Gastroesophageal sphincter (tissue), 3 donors: ENCODE measurements at regions not wholly inside any gene's neighbourhood (a gene's known extent, or its start where the extent isn't known, plus 50 kb on each side); places are given as distances from the start of the nearest gene placed in this dataset.

Experiments used
- CTCF ChIP-seq, 4 experiments: fragments of 200-600 bp in 2 of 4; fragments of 450-650 bp in 2 of 4; sonication (generic) in 1 of 4; IDR thresholded peaks; one replicate each; pipeline ENCODE4 v1.5.1; 2017 to 2019; ENCODE audit warnings: antibody characterized with exemption in 4 of 4, mild to moderate bottlenecking in 2 of 4, moderate library complexity in 2 of 4
- POLR2A ChIP-seq, 2 donors: fragments of 450-650 bp; IDR thresholded peaks; one replicate each; pipeline ENCODE4 v1.6.1; 2017; ENCODE audit warnings: antibody characterized with exemption in 2 of 2, mild to moderate bottlenecking in 2 of 2, moderate library complexity in 1 of 2
- POLR2AphosphoS5 ChIP-seq: sonication (generic); formaldehyde crosslinking; IDR thresholded peaks from one replicate; pipeline ENCODE4 v1.6.1; 2017; ENCODE audit warnings: antibody characterized with exemption

- TF ChIP-seq CTCF (IDR thresholded peaks at IDR 0.05) (no peak), POLR2A (IDR thresholded peaks at IDR 0.05) (no peak), POLR2AphosphoS5 (no peak)
These were observed 69.2 kb upstream of the FAM171A1 start for GRCh38 chr10:15440204-15440711.
